ENCODE measurements at regions not wholly inside any gene's neighbourhood (a gene's known extent, or its start where the extent isn't known, plus 50 kb on each side); places are given as distances from the start of the nearest gene placed in this dataset.

- TF ChIP-seq CTCF (IDR thresholded peaks at IDR 0.05; ENCODE audit: poor library complexity), result no peak
- no peak for TF ChIP-seq EZH2 (IDR thresholded peaks at IDR 0.05; ENCODE audit: borderline replicate concordance)
- TF ChIP-seq EZH2phosphoT487 (IDR thresholded peaks at IDR 0.05; ENCODE audit: low read depth, severe bottlenecking, unreplicated experiment), result no peak
These were observed 1565.9 kb downstream of the ARAP2 start for GRCh38 chr4:34678431-34678830.
